BLaER1 treated with 17β-estradiol and CSF1 and Interleukin-3, amounts not matched to agents 10 nM and 100 nM (cell line): ENCODE measurements at regions not wholly inside any gene's neighbourhood (a gene's known extent, or its start where the extent isn't known, plus 50 kb on each side); places are given as distances from the start of the nearest gene placed in this dataset.

Experiments used
- H3K27ac ChIP-seq, 11 experiments: shearing (Covaris generic); formaldehyde crosslinking; 2 replicates each; pipeline ENCODE4 v1.8.1; 2022
- H3K27me3 ChIP-seq, 11 experiments: shearing (Covaris generic); formaldehyde crosslinking; 2 replicates each; pipeline ENCODE4 v1.8.1; 2022
- H3K36me3 ChIP-seq, 11 experiments: shearing (Covaris generic); formaldehyde crosslinking; 2 replicates each; pipeline ENCODE4 v1.8.1; 2022
- H3K4me1 ChIP-seq, 10 experiments: shearing (Covaris generic); formaldehyde crosslinking; 2 replicates each; pipeline ENCODE4 v1.8.1; 2022
- H3K4me2 ChIP-seq, 11 experiments: shearing (Covaris generic); formaldehyde crosslinking; 2 replicates each; pipeline ENCODE4 v1.8.1; 2022
- H3K4me3 ChIP-seq, 10 experiments: shearing (Covaris generic); formaldehyde crosslinking; 2 replicates each; pipeline ENCODE4 v1.8.1; 2022
- H3K9ac ChIP-seq, 11 experiments: shearing (Covaris generic); formaldehyde crosslinking; 2 replicates each; pipeline ENCODE4 v1.8.1; 2022
- H3K9me3 ChIP-seq, 11 experiments: shearing (Covaris generic); formaldehyde crosslinking; replicated peaks in 1 of 11; 2 replicates each; pipeline ENCODE4 v1.8.1; 2022
- H4K20me1 ChIP-seq, 11 experiments: shearing (Covaris generic); formaldehyde crosslinking; 2 replicates each; pipeline ENCODE4 v1.8.1; 2022
- Cebpa-rat ChIP-seq, 11 experiments: shearing (Covaris generic); IDR thresholded peaks; 2 replicates each; pipeline ENCODE4 v1.8.1; 2022

DNA sequence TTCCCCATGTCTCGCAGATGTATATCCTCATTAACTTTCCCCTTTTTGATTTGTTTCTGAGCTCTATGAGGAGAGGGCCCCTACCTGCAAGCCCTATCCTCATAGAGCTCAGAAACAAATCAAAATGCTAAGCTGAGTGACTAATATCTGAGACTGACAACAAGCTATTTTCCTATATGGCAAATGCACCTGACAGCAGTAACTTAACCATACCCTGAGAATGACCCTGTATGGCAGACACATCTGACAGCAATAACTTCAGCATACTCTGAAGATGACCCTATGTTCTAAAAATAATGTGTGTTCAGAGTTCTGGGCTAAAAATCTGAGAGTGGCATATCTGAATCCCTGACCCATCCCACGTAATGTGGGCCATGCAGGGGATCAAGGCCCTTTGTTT lies 79.0 kb upstream of the MEI4 start:
- Histone ChIP-seq H3K27ac (no peak overlapping the region), H3K4me3 (no peak overlapping the region), H3K36me3 (no peaks in the 10 kb centered on the region), H3K27me3 (no peaks in the 10 kb centered on the region), H3K9ac (no peak overlapping the region), H3K9me3 (no peaks in the 10 kb centered on the region), H3K4me2 (no peak overlapping the region), H4K20me1 (no peaks in the 10 kb centered on the region), H3K4me1 (no peaks in the 10 kb centered on the region)
- no peak for TF ChIP-seq Cebpa-rat (IDR thresholded peaks at IDR 0.05)

- Histone ChIP-seq H3K36me3 (no peaks in the 10 kb centered on the region), H3K27me3 (no peaks in the 10 kb centered on the region), H4K20me1 (no peaks in the 10 kb centered on the region), H3K4me3 (no peak overlapping the region), H3K27ac (no peak overlapping the region), H3K9ac (no peak overlapping the region), H3K4me1 (peaks cover 0 to 5% (median 0%) of the 10 kb centered on the region in 10 experiments; a peak in 2 of 20 replicates), H3K4me2 (no peak overlapping the region), H3K9me3 (no peaks in the 10 kb centered on the region)
- no peak for TF ChIP-seq Cebpa-rat (IDR thresholded peaks at IDR 0.05)
These were observed 64.9 kb upstream of the MEI4 start for GRCh38 chr6:77587963-77588362.
